WTC11 (cell line): ENCODE measurements at regions not wholly inside any gene's neighbourhood (a gene's known extent, or its start where the extent isn't known, plus 50 kb on each side); places are given as distances from the start of the nearest gene placed in this dataset.

Experiments used
- ATAC-seq: fragments of 200-7000 bp; cut with Tn5 transposase; 2 replicates; pipeline ENCODE4 v1.10.0; 2021; ENCODE audit warnings: mild to moderate bottlenecking, moderate library complexity
- CTCF ChIA-PET: fragments of 300-600 bp; sonication (Branson Sonifier 250); formaldehyde crosslinking; loops from one replicate; lab custom pipeline; 2021; ENCODE audit warnings: antibody characterized with exemption; lab: Charles Lee
- POLR2A ChIA-PET: fragments of 350-600 bp; sonication (Branson Sonifier 250); formaldehyde crosslinking; loops from one replicate; lab custom pipeline; 2021; ENCODE audit warnings: antibody characterized with exemption; lab: Charles Lee
- DNase-seq: peaks from one replicate; pipeline ENCODE4 v3.0.0; 2021; ENCODE audit warnings: low spot score
- H3K27ac Mint-ChIP-seq: 2 replicates; pipeline ENCODE4 v1.8.0; 2021; ENCODE audit warnings: mixed read lengths
- H3K27me3 Mint-ChIP-seq: 2 replicates; pipeline ENCODE4 v1.8.0; 2021; ENCODE audit warnings: low read depth, mild to moderate bottlenecking, moderate library complexity, mixed read lengths
- H3K36me3 Mint-ChIP-seq: 2 replicates; pipeline ENCODE4 v1.8.0; 2021; ENCODE audit warnings: mixed read lengths
- H3K4me1 Mint-ChIP-seq: 2 replicates; pipeline ENCODE4 v1.8.0; 2022; ENCODE audit warnings: mixed read lengths
- H3K4me3 Mint-ChIP-seq: 2 replicates; pipeline ENCODE4 v1.8.0; 2021; ENCODE audit warnings: mild to moderate bottlenecking, moderate library complexity, mixed read lengths
- H3K9me3 Mint-ChIP-seq: 2 replicates; pipeline ENCODE4 v1.8.0; 2021; ENCODE audit warnings: mixed read lengths
- ELF4 ChIP-seq: sonication (generic); formaldehyde crosslinking; IDR thresholded peaks from 2 replicates; pipeline ENCODE4 v1.8.1; 2022; ENCODE audit warnings: low read depth, mild to moderate bottlenecking, moderate library complexity, missing genetic modification reagents
- EMX1 ChIP-seq: fragments of 250-450 bp; sonication (Bioruptor Pico); IDR thresholded peaks from 2 replicates; pipeline ENCODE4 v1.8.0; 2021; ENCODE audit warnings: mild to moderate bottlenecking
- FOXJ3 ChIP-seq: sonication (generic); formaldehyde crosslinking; IDR thresholded peaks from 2 replicates; pipeline ENCODE4 v1.9.0; 2021; ENCODE audit warnings: missing genetic modification reagents, mild to moderate bottlenecking, borderline replicate concordance
- GABPB1 ChIP-seq: sonication (generic); formaldehyde crosslinking; IDR thresholded peaks from 2 replicates; pipeline ENCODE4 v1.8.1; 2023; ENCODE audit warnings: mild to moderate bottlenecking, missing genetic modification reagents
- GTF2I ChIP-seq: fragments of 250-450 bp; sonication (Bioruptor Pico); conservative IDR thresholded peaks from 2 replicates; pipeline ENCODE4 v1.4.0; 2021; ENCODE audit warnings: mild to moderate bottlenecking
- IRF2 ChIP-seq: sonication (generic); formaldehyde crosslinking; IDR thresholded peaks from 2 replicates; pipeline ENCODE4 v1.8.0; 2022; ENCODE audit warnings: low read depth, missing genetic modification reagents, borderline replicate concordance
- NFYB ChIP-seq: sonication (generic); formaldehyde crosslinking; conservative IDR thresholded peaks from 2 replicates; pipeline ENCODE4 v1.8.0; 2022; ENCODE audit warnings: low read depth, missing genetic modification reagents
- NR3C1 ChIP-seq: sonication (generic); formaldehyde crosslinking; conservative IDR thresholded peaks from 2 replicates; pipeline ENCODE4 v1.8.1; 2023; ENCODE audit warnings: low read depth, mild to moderate bottlenecking, missing genetic modification reagents
- SMAD4 ChIP-seq: sonication (generic); formaldehyde crosslinking; IDR thresholded peaks from 2 replicates; pipeline ENCODE4 v1.8.0; 2022; ENCODE audit warnings: mild to moderate bottlenecking, missing genetic modification reagents
- TEAD4 ChIP-seq: sonication (generic); formaldehyde crosslinking; IDR thresholded peaks from 2 replicates; pipeline ENCODE4 v1.8.0; 2022; ENCODE audit warnings: mild to moderate bottlenecking, missing genetic modification reagents
- TP53 ChIP-seq: sonication (generic); formaldehyde crosslinking; IDR thresholded peaks from 2 replicates; pipeline ENCODE4 v1.8.1; 2023; ENCODE audit warnings: mild to moderate bottlenecking, missing genetic modification reagents
- ZNF138 ChIP-seq: sonication (generic); formaldehyde crosslinking; conservative IDR thresholded peaks from 2 replicates; pipeline ENCODE4 v1.8.1; 2022; ENCODE audit warnings: mild to moderate bottlenecking, moderate library complexity, missing genetic modification reagents
- ZNF232 ChIP-seq: sonication (generic); formaldehyde crosslinking; IDR thresholded peaks from 2 replicates; pipeline ENCODE4 v1.8.0; 2022; ENCODE audit warnings: mild to moderate bottlenecking, missing genetic modification reagents
- ZNF281 ChIP-seq: sonication (generic); formaldehyde crosslinking; IDR thresholded peaks from 2 replicates; pipeline ENCODE4 v1.8.0; 2023; ENCODE audit warnings: mild to moderate bottlenecking, missing genetic modification reagents
- ZNF317 ChIP-seq: sonication (generic); formaldehyde crosslinking; IDR thresholded peaks from 2 replicates; pipeline ENCODE4 v1.8.1; 2023; ENCODE audit warnings: low read depth, mild to moderate bottlenecking, moderate library complexity, missing genetic modification reagents, borderline replicate concordance
- ZNF671 ChIP-seq: fragments of 250-450 bp; sonication (Bioruptor Pico); IDR thresholded peaks from 2 replicates; pipeline ENCODE4 v1.8.0; 2021; ENCODE audit warnings: mild to moderate bottlenecking
- TF ChIP-seq, protein P1 (sequence below): sonication (generic); formaldehyde crosslinking; IDR thresholded peaks from 2 replicates; pipeline ENCODE4 v1.8.1; 2023; ENCODE audit warnings: mild to moderate bottlenecking, missing genetic modification reagents, borderline replicate concordance
- TF ChIP-seq, protein P2 (sequence below): sonication (generic); formaldehyde crosslinking; IDR thresholded peaks from 2 replicates; pipeline ENCODE4 v1.8.1; 2022; ENCODE audit warnings: low read depth, mild to moderate bottlenecking, moderate library complexity, missing genetic modification reagents, borderline replicate concordance
- TF ChIP-seq, protein P3 (sequence below): fragments of 250-450 bp; sonication (Bioruptor Pico); IDR thresholded peaks from 2 replicates; pipeline ENCODE4 v2.1.2; 2022; ENCODE audit warnings: mild to moderate bottlenecking, moderate library complexity
- TF ChIP-seq, protein P4 (sequence below): sonication (generic); formaldehyde crosslinking; conservative IDR thresholded peaks from 2 replicates; pipeline ENCODE4 v1.8.1; 2022; ENCODE audit warnings: mild to moderate bottlenecking, missing genetic modification reagents
- TF ChIP-seq, protein P5 (sequence below): fragments of 250-450 bp; sonication (Bioruptor Pico); IDR thresholded peaks from 2 replicates; pipeline ENCODE4 v1.8.0; 2021; ENCODE audit warnings: mild to moderate bottlenecking
- TF ChIP-seq, protein P6 (sequence below): sonication (generic); formaldehyde crosslinking; IDR thresholded peaks from 2 replicates; pipeline ENCODE4 v1.8.1; 2022; ENCODE audit warnings: mild to moderate bottlenecking, moderate library complexity, missing genetic modification reagents
- TF ChIP-seq, protein P7 (sequence below): sonication (generic); formaldehyde crosslinking; IDR thresholded peaks from 2 replicates; pipeline ENCODE4 v1.8.1; 2022; ENCODE audit warnings: missing genetic modification reagents, borderline replicate concordance

GRCh38 chr12:89041078-89041477, 311.2 kb downstream of the DUSP6 start (continued):
- TF ChIP-seq, protein P1, sequence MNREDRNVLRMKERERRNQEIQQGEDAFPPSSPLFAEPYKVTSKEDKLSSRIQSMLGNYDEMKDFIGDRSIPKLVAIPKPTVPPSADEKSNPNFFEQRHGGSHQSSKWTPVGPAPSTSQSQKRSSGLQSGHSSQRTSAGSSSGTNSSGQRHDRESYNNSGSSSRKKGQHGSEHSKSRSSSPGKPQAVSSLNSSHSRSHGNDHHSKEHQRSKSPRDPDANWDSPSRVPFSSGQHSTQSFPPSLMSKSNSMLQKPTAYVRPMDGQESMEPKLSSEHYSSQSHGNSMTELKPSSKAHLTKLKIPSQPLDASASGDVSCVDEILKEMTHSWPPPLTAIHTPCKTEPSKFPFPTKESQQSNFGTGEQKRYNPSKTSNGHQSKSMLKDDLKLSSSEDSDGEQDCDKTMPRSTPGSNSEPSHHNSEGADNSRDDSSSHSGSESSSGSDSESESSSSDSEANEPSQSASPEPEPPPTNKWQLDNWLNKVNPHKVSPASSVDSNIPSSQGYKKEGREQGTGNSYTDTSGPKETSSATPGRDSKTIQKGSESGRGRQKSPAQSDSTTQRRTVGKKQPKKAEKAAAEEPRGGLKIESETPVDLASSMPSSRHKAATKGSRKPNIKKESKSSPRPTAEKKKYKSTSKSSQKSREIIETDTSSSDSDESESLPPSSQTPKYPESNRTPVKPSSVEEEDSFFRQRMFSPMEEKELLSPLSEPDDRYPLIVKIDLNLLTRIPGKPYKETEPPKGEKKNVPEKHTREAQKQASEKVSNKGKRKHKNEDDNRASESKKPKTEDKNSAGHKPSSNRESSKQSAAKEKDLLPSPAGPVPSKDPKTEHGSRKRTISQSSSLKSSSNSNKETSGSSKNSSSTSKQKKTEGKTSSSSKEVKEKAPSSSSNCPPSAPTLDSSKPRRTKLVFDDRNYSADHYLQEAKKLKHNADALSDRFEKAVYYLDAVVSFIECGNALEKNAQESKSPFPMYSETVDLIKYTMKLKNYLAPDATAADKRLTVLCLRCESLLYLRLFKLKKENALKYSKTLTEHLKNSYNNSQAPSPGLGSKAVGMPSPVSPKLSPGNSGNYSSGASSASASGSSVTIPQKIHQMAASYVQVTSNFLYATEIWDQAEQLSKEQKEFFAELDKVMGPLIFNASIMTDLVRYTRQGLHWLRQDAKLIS = no peak
- no peak for TF ChIP-seq GABPB1 (CRISPR knock-in tag)
- no peak for TF ChIP-seq TEAD4
- TF ChIP-seq IRF2 = no peak
- TF ChIP-seq ZNF671 = no peak
- no peak for TF ChIP-seq ZNF232 (CRISPR knock-in tag)
- no peak for TF ChIP-seq ELF4 (CRISPR knock-in tag)
- no peak for TF ChIP-seq SMAD4 (CRISPR knock-in tag)
- TF ChIP-seq, protein P2, sequence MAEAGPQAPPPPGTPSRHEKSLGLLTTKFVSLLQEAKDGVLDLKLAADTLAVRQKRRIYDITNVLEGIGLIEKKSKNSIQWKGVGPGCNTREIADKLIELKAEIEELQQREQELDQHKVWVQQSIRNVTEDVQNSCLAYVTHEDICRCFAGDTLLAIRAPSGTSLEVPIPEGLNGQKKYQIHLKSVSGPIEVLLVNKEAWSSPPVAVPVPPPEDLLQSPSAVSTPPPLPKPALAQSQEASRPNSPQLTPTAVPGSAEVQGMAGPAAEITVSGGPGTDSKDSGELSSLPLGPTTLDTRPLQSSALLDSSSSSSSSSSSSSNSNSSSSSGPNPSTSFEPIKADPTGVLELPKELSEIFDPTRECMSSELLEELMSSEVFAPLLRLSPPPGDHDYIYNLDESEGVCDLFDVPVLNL = no peak

DNA sequence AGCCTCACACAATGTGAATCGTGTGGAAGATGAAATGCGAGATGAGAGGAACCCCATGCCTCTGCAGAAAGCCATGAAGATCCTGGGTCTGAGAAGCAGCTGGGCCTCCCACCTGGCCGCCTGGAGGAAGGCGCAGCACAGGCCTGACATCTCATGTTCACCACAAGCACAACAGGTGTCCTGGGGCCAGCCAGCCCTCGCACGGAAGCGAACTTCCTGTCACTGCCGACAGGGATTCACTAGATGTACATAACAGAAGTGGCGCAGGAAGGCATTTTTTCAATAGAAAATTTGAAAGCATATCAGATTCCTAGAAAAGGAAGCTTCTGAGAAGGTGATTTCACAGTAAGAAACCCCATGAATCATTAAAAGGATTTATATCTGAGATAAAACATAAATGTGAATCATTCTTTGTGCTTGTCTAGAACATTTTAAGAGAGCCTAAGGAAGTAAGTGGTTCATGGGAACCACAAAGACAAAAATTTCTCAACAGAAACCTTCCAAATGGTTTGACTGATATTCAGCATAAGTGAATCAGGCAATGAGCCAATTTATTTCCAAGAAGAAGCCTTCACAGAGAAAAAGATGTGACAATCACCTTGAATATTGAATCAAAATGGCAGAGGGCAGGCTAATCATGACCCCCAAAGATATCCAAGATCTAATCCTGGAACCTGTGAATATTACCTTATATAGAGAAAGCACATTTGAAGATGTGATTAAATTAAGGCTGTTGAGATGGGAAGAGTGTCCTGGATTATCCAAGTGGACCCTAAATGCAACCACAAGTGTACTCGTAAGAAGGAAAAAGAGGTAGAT, 311.9 kb downstream of the DUSP6 start:
- ATAC-seq (peak; percentile 82), DNase-seq (peak; percentile 25)
- Mint-ChIP-seq H3K27ac (no peak overlapping the region), H3K4me3 (no peak overlapping the region), H3K4me1 (peaks cover 24% of the 10 kb centered on the region), H3K36me3 (no peaks in the 10 kb centered on the region), H3K27me3 (no peaks in the 10 kb centered on the region; the same call in 1 of the 2 replicates), H3K9me3 (peaks cover 14% of the 10 kb centered on the region)
- ChIA-PET POLR2A (no interaction called here), CTCF (interaction anchor here (0.7 kb wide), 2 partner anchors 21 to 71 kb away, joined by 3 to 5 read pairs; no protein-coding TSS in a partner anchor)
- no peak for TF ChIP-seq GTF2I (CRISPR knock-in tag)
- TF ChIP-seq, protein P3, sequence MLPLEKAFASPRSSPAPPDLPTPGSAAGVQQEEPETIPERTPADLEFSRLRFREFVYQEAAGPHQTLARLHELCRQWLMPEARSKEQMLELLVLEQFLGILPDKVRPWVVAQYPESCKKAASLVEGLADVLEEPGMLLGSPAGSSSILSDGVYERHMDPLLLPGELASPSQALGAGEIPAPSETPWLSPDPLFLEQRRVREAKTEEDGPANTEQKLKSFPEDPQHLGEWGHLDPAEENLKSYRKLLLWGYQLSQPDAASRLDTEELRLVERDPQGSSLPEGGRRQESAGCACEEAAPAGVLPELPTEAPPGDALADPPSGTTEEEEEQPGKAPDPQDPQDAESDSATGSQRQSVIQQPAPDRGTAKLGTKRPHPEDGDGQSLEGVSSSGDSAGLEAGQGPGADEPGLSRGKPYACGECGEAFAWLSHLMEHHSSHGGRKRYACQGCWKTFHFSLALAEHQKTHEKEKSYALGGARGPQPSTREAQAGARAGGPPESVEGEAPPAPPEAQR (CRISPR knock-in tag) = no peak
- TF ChIP-seq FOXJ3 = no peak
- no peak for TF ChIP-seq NR3C1
- TF ChIP-seq, protein P4, sequence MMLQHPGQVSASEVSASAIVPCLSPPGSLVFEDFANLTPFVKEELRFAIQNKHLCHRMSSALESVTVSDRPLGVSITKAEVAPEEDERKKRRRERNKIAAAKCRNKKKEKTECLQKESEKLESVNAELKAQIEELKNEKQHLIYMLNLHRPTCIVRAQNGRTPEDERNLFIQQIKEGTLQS (CRISPR knock-in tag) = no peak
- no peak for TF ChIP-seq ZNF232 (CRISPR knock-in tag)
- TF ChIP-seq EMX1 (CRISPR knock-in tag) = no peak
- no peak for TF ChIP-seq TP53
- no peak for TF ChIP-seq ZNF281 (CRISPR knock-in tag)
- no peak for TF ChIP-seq ZNF317 (CRISPR knock-in tag)
- TF ChIP-seq, protein P5, sequence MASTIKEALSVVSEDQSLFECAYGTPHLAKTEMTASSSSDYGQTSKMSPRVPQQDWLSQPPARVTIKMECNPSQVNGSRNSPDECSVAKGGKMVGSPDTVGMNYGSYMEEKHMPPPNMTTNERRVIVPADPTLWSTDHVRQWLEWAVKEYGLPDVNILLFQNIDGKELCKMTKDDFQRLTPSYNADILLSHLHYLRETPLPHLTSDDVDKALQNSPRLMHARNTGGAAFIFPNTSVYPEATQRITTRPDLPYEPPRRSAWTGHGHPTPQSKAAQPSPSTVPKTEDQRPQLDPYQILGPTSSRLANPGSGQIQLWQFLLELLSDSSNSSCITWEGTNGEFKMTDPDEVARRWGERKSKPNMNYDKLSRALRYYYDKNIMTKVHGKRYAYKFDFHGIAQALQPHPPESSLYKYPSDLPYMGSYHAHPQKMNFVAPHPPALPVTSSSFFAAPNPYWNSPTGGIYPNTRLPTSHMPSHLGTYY (CRISPR knock-in tag) = no peak
- TF ChIP-seq, protein P6, sequence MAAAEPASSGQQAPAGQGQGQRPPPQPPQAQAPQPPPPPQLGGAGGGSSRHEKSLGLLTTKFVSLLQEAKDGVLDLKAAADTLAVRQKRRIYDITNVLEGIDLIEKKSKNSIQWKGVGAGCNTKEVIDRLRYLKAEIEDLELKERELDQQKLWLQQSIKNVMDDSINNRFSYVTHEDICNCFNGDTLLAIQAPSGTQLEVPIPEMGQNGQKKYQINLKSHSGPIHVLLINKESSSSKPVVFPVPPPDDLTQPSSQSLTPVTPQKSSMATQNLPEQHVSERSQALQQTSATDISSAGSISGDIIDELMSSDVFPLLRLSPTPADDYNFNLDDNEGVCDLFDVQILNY (CRISPR knock-in tag) = no peak
- TF ChIP-seq, protein P7, sequence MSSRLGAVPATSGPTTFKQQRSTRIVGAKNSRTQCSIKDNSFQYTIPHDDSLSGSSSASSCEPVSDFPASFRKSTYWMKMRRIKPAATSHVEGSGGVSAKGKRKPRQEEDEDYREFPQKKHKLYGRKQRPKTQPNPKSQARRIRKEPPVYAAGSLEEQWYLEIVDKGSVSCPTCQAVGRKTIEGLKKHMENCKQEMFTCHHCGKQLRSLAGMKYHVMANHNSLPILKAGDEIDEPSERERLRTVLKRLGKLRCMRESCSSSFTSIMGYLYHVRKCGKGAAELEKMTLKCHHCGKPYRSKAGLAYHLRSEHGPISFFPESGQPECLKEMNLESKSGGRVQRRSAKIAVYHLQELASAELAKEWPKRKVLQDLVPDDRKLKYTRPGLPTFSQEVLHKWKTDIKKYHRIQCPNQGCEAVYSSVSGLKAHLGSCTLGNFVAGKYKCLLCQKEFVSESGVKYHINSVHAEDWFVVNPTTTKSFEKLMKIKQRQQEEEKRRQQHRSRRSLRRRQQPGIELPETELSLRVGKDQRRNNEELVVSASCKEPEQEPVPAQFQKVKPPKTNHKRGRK (CRISPR knock-in tag) = no peak
- no peak for TF ChIP-seq NFYB (CRISPR knock-in tag)
- TF ChIP-seq ZNF138 (CRISPR knock-in tag) = no peak
